ENCODE measurements at regions not wholly inside any gene's neighbourhood (a gene's known extent, or its start where the extent isn't known, plus 50 kb on each side); places are given as distances from the start of the nearest gene placed in this dataset.
A peak's percentile ranks its signal among the peaks of the same experiment; 100 is the strongest.
"Not testable (repeated sequence)": the region's sequence is repeated elsewhere in the genome, so short reads cannot be mapped to it uniquely, and the experiment has no call there.

DNA sequence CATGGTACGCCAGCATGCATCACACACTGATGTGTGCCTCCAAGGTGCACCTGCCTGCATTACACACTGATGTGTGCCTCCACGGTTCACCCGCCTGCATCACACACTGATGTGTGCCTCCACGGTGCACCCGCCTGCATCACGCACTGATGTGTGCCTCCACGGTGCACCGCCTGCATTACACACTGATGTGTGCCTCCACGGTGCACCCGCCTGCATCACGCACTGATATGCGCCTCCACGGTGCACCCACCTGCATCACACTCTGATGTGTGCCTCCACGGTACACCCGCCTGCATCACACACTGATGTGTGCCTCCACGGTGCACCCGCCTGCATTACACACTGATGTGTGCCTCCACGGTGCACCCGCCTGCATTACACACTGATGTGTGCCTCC lies 223.1 kb upstream of the SHH start:
- H3K27me3 Mint-ChIP-seq; H3K27ac Mint-ChIP-seq; intact Hi-C loops (cut with micrococcal nuclease); H3K36me3 Mint-ChIP-seq (ENCODE audit: low read depth); H3K4me3 Mint-ChIP-seq; H3K4me1 Mint-ChIP-seq (ENCODE audit: low read depth): not testable (repeated sequence)
- peaks cover 35% of the 10 kb centered on the region for H3K9me3 Mint-ChIP-seq

GRCh38 chr7:156034397-156034796 lies 222.1 kb upstream of the SHH start:
- intact Hi-C loops (cut with micrococcal nuclease), result no loop called here
- Mint-ChIP-seq H3K4me1 (ENCODE audit: low read depth) (peaks cover 6% of the 10 kb centered on the region), H3K4me3 (no peak overlapping the region), H3K36me3 (ENCODE audit: low read depth) (no peaks in the 10 kb centered on the region), H3K27ac (peak overlapping the region; percentile 28), H3K9me3 (peaks cover 35% of the 10 kb centered on the region), H3K27me3 (peaks cover 2% of the 10 kb centered on the region)

- H3K36me3 Mint-ChIP-seq (ENCODE audit: low read depth), result no peaks in the 10 kb centered on the region
- peaks cover 2% of the 10 kb centered on the region for H3K27me3 Mint-ChIP-seq
- H3K4me3 Mint-ChIP-seq, result no peak overlapping the region
- peaks cover 6% of the 10 kb centered on the region for H3K4me1 Mint-ChIP-seq (ENCODE audit: low read depth)
- H3K9me3 Mint-ChIP-seq, result peaks cover 35% of the 10 kb centered on the region
- no peak overlapping the region for H3K27ac Mint-ChIP-seq
- intact Hi-C loops (cut with micrococcal nuclease), result no loop called here
These were observed 220.7 kb upstream of the SHH start for GRCh38 chr7:156032973-156033372.

GRCh38 chr7:156031679-156032478 lies 219.6 kb upstream of the SHH start:
- intact Hi-C loops (cut with micrococcal nuclease), result no loop called here
- Mint-ChIP-seq H3K9me3 (peaks cover 35% of the 10 kb centered on the region), H3K36me3 (ENCODE audit: low read depth) (no peaks in the 10 kb centered on the region), H3K27ac (no peak overlapping the region), H3K4me3 (no peak overlapping the region), H3K4me1 (ENCODE audit: low read depth) (peaks cover 6% of the 10 kb centered on the region), H3K27me3 (peaks cover 2% of the 10 kb centered on the region)

DNA sequence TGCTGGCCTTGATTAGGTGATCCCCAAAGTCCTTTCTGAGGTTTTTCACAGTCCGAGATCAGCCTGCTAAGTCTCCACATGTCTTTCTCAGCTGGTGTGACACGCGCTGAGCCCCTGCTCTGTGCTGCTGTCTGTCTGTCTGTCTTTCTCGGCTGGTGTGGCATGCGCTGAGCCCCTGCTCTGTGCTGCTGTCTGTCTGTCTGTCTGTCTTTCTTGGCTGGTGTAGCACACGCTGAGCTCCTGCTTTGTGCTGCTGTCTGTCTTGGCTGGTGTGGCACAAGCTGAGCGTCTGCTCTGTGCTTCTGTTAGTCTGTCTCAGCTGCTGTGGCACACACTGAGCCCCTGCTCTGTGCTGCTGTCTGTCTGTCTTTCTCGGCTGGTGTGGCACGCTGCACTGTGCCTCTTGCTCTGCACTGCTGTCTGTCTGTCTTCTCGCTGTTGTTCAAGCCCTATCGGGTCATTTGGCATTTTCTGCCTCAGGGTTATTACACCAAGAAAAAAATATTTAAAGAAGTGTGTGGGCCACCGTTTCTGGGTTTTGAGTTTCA lies 217.3 kb upstream of the SHH start:
- peaks cover 21% of the 10 kb centered on the region for H3K9me3 Mint-ChIP-seq
- H3K27me3 Mint-ChIP-seq, result no peaks in the 10 kb centered on the region
- H3K36me3 Mint-ChIP-seq (ENCODE audit: low read depth), result no peaks in the 10 kb centered on the region
- intact Hi-C loops (cut with micrococcal nuclease), result no loop called here
- no peak overlapping the region for H3K27ac Mint-ChIP-seq
- peaks cover 4% of the 10 kb centered on the region for H3K4me1 Mint-ChIP-seq (ENCODE audit: low read depth)
- no peak overlapping the region for H3K4me3 Mint-ChIP-seq

DNA sequence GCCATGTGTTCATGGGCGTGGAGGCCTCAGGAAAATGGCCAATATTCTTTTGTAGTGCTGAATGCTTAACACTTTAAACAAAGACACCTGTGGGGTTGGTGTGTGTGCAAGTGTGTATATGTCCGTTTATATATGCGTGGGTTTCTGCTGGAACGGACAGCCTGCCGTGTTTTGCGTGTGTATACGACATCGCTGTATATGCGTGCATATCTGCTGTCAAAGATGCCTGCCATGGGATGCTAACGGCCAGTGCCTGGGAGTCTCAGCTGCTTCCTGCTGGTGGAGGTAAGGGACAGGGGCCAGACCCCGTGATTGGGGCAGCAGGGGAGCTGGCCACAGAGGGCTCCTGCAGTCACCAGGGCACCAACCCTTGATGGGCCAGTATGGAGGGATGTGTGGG lies 216.3 kb upstream of the SHH start:
- Mint-ChIP-seq H3K36me3 (ENCODE audit: low read depth) (no peaks in the 10 kb centered on the region), H3K4me1 (ENCODE audit: low read depth) (no peaks in the 10 kb centered on the region), H3K4me3 (no peak overlapping the region), H3K27me3 (no peaks in the 10 kb centered on the region), H3K9me3 (peaks cover 15% of the 10 kb centered on the region), H3K27ac (no peak overlapping the region)
- intact Hi-C loops (cut with micrococcal nuclease), result no loop called here

DNA sequence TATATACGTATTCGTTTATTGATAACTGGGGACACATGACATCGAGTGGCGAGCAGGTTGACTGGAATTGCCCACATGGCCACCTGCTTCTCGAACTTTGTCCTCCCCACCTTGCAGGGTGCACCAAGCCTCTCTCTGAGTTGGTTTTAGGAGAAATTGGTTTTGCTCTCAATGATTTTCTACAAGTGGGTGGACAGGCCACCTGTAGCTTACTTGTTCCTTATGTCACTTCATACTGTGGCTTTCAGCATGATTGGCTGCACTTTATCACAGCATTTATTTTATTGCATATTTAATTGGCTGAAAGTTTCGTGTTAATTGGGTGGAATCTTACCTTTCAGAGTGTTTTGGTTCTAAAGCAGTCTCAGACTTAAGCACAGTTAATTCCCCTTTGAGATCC lies 215.6 kb upstream of the SHH start:
- H3K36me3 Mint-ChIP-seq (ENCODE audit: low read depth), result no peaks in the 10 kb centered on the region
- H3K27ac Mint-ChIP-seq, result no peak overlapping the region
- H3K4me3 Mint-ChIP-seq, result no peak overlapping the region
- peaks cover 14% of the 10 kb centered on the region for H3K9me3 Mint-ChIP-seq
- no peaks in the 10 kb centered on the region for H3K4me1 Mint-ChIP-seq (ENCODE audit: low read depth)
- no peaks in the 10 kb centered on the region for H3K27me3 Mint-ChIP-seq
- intact Hi-C loops (cut with micrococcal nuclease), result no loop called here

DNA sequence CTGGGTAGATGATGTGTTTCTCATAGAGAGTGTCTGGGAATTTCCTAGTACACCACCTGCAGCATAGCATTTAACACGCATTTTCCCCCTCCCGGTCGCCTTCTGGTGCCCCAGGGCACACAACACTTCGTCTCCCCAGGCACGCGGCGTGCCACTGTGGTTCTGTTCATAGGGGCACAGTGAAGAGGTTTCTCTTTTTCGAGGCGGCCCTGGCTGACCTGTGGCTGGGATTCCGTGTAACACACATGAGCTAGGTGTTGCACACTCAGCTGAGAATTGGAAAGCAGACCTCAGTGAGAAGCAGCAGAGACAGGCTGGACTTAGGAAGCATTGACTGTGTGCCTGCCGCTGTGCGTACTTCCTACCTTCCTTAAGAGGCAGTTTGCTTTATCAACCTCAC lies 214.3 kb upstream of the SHH start:
- Mint-ChIP-seq H3K4me1 (ENCODE audit: low read depth) (no peaks in the 10 kb centered on the region), H3K27me3 (no peaks in the 10 kb centered on the region), H3K9me3 (peaks cover 1% of the 10 kb centered on the region), H3K27ac (no peak overlapping the region), H3K4me3 (no peak overlapping the region), H3K36me3 (ENCODE audit: low read depth) (no peaks in the 10 kb centered on the region)
- intact Hi-C loops (cut with micrococcal nuclease), result no loop called here

DNA sequence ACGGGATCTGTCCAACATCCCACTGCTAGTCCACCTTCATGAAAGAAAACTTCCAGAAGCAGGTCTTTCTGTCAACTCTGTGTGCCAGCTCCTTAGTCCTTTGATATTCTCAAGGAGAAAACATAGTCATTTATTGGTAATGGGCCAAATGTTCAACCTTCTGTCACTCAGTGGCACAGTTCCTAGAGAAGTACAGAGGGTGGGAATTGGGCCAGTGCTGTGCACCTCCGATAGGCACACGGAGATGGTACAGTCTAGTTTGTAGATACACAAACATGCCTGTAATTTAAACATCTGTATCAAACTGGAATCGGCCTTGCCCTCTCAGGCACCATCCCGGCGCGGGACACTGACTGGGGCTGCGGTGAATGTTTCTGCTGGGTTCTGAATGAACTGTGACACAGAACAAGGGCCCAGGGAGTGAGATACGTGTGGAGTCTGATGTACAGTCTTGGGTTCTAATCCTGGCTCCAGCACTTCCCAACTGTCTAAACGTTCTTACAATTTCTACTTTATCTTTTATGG lies 213.9 kb upstream of the SHH start:
- Mint-ChIP-seq H3K9me3 (no peaks in the 10 kb centered on the region), H3K36me3 (ENCODE audit: low read depth) (no peaks in the 10 kb centered on the region), H3K27ac (no peak overlapping the region), H3K4me1 (ENCODE audit: low read depth) (no peaks in the 10 kb centered on the region), H3K27me3 (no peaks in the 10 kb centered on the region), H3K4me3 (no peak overlapping the region)
- intact Hi-C loops (cut with micrococcal nuclease), result no loop called here

GRCh38 chr7:156025675-156026074 lies 213.4 kb upstream of the SHH start:
- H3K4me3 Mint-ChIP-seq, result no peak overlapping the region
- H3K9me3 Mint-ChIP-seq, result no peaks in the 10 kb centered on the region
- no peak overlapping the region for H3K27ac Mint-ChIP-seq
- intact Hi-C loops (cut with micrococcal nuclease), result no loop called here
- H3K27me3 Mint-ChIP-seq, result no peaks in the 10 kb centered on the region
- no peaks in the 10 kb centered on the region for H3K36me3 Mint-ChIP-seq (ENCODE audit: low read depth)
- no peaks in the 10 kb centered on the region for H3K4me1 Mint-ChIP-seq (ENCODE audit: low read depth)

DNA sequence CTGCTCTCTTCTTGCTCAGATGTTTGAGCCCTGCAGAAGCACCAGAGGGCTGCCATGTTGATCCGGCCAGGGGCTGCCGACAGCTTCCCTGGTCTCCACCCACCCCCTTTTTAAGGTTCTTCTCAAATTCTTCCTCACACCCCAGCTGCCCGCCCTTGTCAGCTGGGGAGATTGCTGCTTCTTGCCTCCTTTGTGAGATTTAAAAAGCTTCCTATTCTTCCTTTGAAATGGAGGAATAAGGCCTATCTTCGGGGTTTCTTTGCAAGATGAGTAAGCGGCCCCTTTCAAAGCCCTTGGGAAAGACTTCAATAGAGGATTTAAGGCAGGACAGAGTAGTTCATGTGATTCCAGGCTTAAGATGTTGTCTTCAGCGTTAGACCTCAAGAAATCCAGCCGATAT lies 211.9 kb upstream of the SHH start:
- H3K27me3 Mint-ChIP-seq, result no peaks in the 10 kb centered on the region
- H3K4me1 Mint-ChIP-seq (ENCODE audit: low read depth), result no peaks in the 10 kb centered on the region
- intact Hi-C loops (cut with micrococcal nuclease), result no loop called here
- no peaks in the 10 kb centered on the region for H3K36me3 Mint-ChIP-seq (ENCODE audit: low read depth)
- no peaks in the 10 kb centered on the region for H3K9me3 Mint-ChIP-seq
- H3K4me3 Mint-ChIP-seq, result no peak overlapping the region
- no peak overlapping the region for H3K27ac Mint-ChIP-seq

- no peak overlapping the region for H3K27ac Mint-ChIP-seq
- no peaks in the 10 kb centered on the region for H3K9me3 Mint-ChIP-seq
- H3K27me3 Mint-ChIP-seq, result no peaks in the 10 kb centered on the region
- no peaks in the 10 kb centered on the region for H3K4me1 Mint-ChIP-seq (ENCODE audit: low read depth)
- intact Hi-C loops (cut with micrococcal nuclease), result no loop called here
- no peaks in the 10 kb centered on the region for H3K36me3 Mint-ChIP-seq (ENCODE audit: low read depth)
- no peak overlapping the region for H3K4me3 Mint-ChIP-seq
These were observed 210.5 kb upstream of the SHH start for GRCh38 chr7:156022483-156023459.

DNA sequence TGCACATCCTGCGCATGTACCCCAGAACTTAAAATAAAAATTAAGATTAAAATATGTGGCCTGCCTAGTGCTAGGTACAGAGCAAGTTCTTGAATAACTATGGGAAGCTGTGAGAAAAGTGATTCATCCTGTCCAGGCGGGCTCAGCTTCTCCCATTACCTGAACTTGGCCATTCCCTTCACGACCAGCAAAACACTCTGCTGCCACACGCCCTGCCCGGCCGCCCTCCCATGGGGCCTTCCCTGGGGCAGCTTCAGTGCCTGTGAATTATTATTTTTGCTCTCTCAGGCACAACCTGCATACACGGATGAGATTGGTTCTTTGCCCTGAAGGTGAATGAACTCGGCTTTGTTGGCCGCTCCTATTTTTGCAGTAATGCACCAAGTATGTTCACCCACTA lies 209.2 kb upstream of the SHH start:
- H3K9me3 Mint-ChIP-seq, result no peaks in the 10 kb centered on the region
- no peaks in the 10 kb centered on the region for H3K36me3 Mint-ChIP-seq (ENCODE audit: low read depth)
- H3K4me1 Mint-ChIP-seq (ENCODE audit: low read depth), result no peaks in the 10 kb centered on the region
- no peak overlapping the region for H3K4me3 Mint-ChIP-seq
- no peaks in the 10 kb centered on the region for H3K27me3 Mint-ChIP-seq
- intact Hi-C loops (cut with micrococcal nuclease), result no loop called here
- H3K27ac Mint-ChIP-seq, result no peak overlapping the region

- Mint-ChIP-seq H3K36me3 (ENCODE audit: low read depth) (no peaks in the 10 kb centered on the region), H3K9me3 (no peaks in the 10 kb centered on the region), H3K4me3 (no peak overlapping the region), H3K27ac (no peak overlapping the region), H3K4me1 (ENCODE audit: low read depth) (no peaks in the 10 kb centered on the region), H3K27me3 (no peaks in the 10 kb centered on the region)
- intact Hi-C loops (cut with micrococcal nuclease), result no loop called here
These were observed 208.3 kb upstream of the SHH start for GRCh38 chr7:156020566-156020965.

All from dendritic cell treated with granulocyte-macrophage colony-stimulating factor and Interleukin-4, amounts not matched to agents 40 ng/mL and 50 ng/mL, for 4 days (primary cell).